ENCODE measurements at regions not wholly inside any gene's neighbourhood (a gene's known extent, or its start where the extent isn't known, plus 50 kb on each side); places are given as distances from the start of the nearest gene placed in this dataset.

DNA sequence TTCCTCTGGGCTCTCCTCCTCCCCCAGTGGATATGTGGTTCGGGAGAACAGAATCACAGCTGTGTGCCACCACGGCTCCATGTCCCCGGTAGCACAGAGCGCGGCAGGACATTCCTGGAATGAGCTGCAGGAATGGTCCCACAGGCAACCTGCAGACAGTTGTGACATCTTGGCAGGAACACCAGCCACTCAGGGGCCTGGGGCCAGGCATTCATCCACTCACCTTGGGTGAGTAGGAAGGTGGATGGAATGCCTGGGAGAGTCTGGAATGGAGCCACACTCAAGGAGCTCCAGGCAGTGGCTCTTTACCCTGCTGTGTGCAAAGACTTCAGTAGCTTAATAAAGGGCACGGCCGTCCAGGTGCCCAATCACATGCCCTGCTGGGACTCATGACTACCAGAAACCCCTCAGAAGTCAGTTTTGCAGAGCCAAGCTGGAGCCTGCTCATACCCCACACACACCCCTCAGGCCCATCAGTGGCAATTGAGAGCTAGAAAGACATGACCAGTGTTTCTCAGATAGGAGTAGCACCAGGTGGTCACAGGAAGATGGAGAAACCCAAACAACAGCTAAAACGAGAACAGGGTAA is 117.3 kb upstream of the PRR20G start:
- TF ChIP-seq CTCF (IDR thresholded peaks at IDR 0.05) (no peak), EP300 (IDR thresholded peaks at IDR 0.05) (no peak)
